ENCODE measurements at regions not wholly inside any gene's neighbourhood (a gene's known extent, or its start where the extent isn't known, plus 50 kb on each side); places are given as distances from the start of the nearest gene placed in this dataset.

GRCh38 chr16:73355981-73356380, 308.1 kb upstream of the ZFHX3 start:
- no peak overlapping the region for H3K27ac ChIP-seq
- H3K36me3 ChIP-seq: no peaks in the 10 kb centered on the region
- H3K4me3 ChIP-seq: no peak overlapping the region
- no peaks in the 10 kb centered on the region for H3K9me3 ChIP-seq
- intact Hi-C loops (cut with DNase I): no loop called here
- TF ChIP-seq POLR2A (IDR thresholded peaks at IDR 0.05) (no peak), POLR2AphosphoS5 (IDR thresholded peaks at IDR 0.05; ENCODE audit: insufficient read depth in 1 of 2, low read depth in 1 of 2) (no peak), CTCF (IDR thresholded peaks at IDR 0.05) (no peak)
- H3K27me3 ChIP-seq: no peaks in the 10 kb centered on the region
- no peak for DNase-seq (ENCODE audit: extremely low spot score in 2 of 2)
- no peaks in the 10 kb centered on the region for H3K4me1 ChIP-seq

- Histone ChIP-seq H3K27me3 (no peaks in the 10 kb centered on the region), H3K9me3 (no peaks in the 10 kb centered on the region), H3K4me1 (no peaks in the 10 kb centered on the region), H3K27ac (no peak overlapping the region), H3K36me3 (no peaks in the 10 kb centered on the region), H3K4me3 (no peak overlapping the region)
- TF ChIP-seq POLR2A (IDR thresholded peaks at IDR 0.05) (no peak), POLR2AphosphoS5 (IDR thresholded peaks at IDR 0.05; ENCODE audit: insufficient read depth in 1 of 2, low read depth in 1 of 2) (no peak), CTCF (IDR thresholded peaks at IDR 0.05) (no peak)
- intact Hi-C loops (cut with DNase I): no loop called here
- DNase-seq (ENCODE audit: extremely low spot score in 2 of 2): no peak
Measured at GRCh38 chr16:73354434-73354833, 306.5 kb upstream of the ZFHX3 start.

DNA sequence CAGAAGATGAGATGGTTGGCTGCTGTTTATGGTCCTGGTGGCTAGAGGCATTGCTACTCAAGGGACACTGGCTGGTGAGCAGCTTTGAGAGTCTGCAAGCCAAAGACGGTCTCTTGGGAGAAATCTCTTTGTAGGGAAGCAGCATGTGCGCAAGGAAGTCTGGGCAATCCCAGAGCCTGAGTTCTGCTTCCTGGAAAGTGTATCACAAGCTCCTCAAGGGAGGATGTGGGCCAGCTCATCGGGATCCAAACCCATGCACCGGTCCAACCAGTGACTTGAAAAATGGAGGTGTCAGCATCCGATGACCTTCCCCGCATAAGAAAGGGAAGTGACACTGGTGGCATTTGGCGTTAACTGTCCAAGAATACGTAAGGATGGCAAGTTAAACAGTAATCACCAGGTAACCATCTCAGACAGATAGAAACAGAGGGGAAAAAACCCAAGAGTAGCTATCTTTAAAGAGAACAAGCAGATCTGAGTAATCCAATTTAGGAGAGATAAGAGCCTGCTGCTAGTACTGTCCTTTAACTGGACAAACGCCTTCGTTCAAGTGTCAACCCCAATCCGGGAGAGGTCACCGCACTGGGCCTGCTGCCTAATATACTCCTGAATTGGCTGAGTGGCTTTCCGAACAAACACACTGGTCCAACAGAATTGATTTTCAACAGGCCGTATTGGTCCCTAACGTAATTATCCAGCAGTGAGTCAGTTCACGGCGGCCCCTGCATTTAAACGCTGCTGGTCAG, 303.0 kb upstream of the ZFHX3 start:
- Histone ChIP-seq H3K27me3 (no peaks in the 10 kb centered on the region), H3K4me1 (no peaks in the 10 kb centered on the region)

DNA sequence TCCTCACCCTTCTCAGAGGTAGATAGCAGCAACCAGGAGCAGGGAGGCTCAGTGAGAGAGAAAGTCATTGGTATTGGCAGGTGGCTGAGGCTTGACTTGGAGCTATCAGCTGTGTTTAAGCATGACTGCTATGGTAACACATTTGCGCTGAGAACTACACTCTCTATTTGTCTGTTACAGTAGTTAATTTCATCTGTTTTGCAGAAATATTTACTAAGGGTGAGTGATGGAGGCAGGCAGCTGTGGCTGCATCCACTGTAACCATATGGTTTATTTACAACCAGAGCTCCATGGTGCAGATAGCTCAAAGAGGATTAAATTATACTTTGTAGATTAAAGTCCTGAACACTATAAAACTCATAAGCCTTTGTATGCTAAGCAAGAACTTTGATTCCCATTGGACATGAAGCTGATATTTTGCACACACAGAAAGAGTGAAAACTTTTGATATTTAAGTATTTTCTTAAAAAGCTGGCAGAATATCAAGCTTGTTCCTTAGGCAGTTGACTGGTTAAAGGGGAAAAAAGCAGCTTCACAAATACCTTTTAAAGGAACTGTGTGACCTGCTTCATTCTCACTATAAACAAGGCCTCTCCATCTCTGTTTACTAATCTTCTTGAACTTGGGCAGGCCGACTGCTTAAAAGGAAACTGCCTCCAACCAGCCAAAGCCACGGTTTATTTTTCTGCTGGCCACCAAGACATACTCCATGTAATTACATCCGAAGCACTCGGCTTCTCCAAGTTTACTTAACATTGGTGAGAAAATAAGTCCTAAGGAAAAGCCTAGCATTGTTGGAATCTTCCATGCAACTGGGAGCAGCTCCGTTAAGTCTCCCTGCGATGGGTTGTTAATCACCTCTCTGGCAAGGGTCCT, 299.8 kb upstream of the ZFHX3 start:
- no peaks in the 10 kb centered on the region for H3K36me3 ChIP-seq
- H3K4me1 ChIP-seq: no peaks in the 10 kb centered on the region
- no peak overlapping the region for H3K4me3 ChIP-seq
- no peaks in the 10 kb centered on the region for H3K9me3 ChIP-seq
- intact Hi-C loops (cut with DNase I): no loop called here
- no peak for DNase-seq (ENCODE audit: extremely low spot score in 2 of 2)
- no peak overlapping the region for H3K27ac ChIP-seq
- TF ChIP-seq POLR2A (IDR thresholded peaks at IDR 0.05) (no peak), POLR2AphosphoS5 (IDR thresholded peaks at IDR 0.05; ENCODE audit: insufficient read depth in 1 of 2, low read depth in 1 of 2) (no peak), CTCF (IDR thresholded peaks at IDR 0.05) (no peak)
- no peaks in the 10 kb centered on the region for H3K27me3 ChIP-seq

More for the DNA sequence above, 303.0 kb upstream of the ZFHX3 start:
- Histone ChIP-seq H3K36me3 (no peaks in the 10 kb centered on the region), H3K9me3 (no peaks in the 10 kb centered on the region), H3K4me3 (no peak overlapping the region), H3K27ac (no peak overlapping the region)
- no peak for DNase-seq (ENCODE audit: extremely low spot score in 2 of 2)
- TF ChIP-seq POLR2AphosphoS5 (IDR thresholded peaks at IDR 0.05; ENCODE audit: insufficient read depth in 1 of 2, low read depth in 1 of 2) (no peak), CTCF (IDR thresholded peaks at IDR 0.05) (no peak), POLR2A (IDR thresholded peaks at IDR 0.05) (no peak)
- intact Hi-C loops (cut with DNase I): no loop called here

DNA sequence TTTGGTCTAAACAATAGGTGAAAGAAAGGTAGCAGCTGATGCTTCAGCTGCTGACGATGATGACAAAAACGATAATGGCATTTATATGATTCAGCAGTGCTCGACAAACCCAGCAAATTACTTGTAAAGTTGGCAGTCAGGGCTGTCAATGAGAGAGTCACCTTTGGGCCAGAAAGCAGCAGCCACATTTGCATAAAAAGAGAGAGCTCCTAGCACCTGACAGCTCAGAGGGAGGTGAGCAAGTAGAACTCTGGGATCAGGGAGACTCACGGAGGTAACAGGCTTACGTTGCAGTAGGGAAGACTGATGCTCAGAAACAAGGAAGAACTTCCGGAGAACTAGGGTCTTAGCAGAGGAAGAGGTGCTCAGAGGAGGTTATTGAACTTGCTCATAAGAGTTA, 291.9 kb upstream of the ZFHX3 start:
- no peaks in the 10 kb centered on the region for H3K27me3 ChIP-seq
- H3K36me3 ChIP-seq: no peaks in the 10 kb centered on the region
- H3K4me1 ChIP-seq: no peaks in the 10 kb centered on the region
- DNase-seq (ENCODE audit: extremely low spot score in 2 of 2): no peak
- H3K4me3 ChIP-seq: no peak overlapping the region
- no peak overlapping the region for H3K27ac ChIP-seq
- intact Hi-C loops (cut with DNase I): no loop called here
- no peaks in the 10 kb centered on the region for H3K9me3 ChIP-seq
- TF ChIP-seq CTCF (IDR thresholded peaks at IDR 0.05): no peak
- TF ChIP-seq POLR2A (IDR thresholded peaks at IDR 0.05): no peak
- TF ChIP-seq POLR2AphosphoS5 (IDR thresholded peaks at IDR 0.05; ENCODE audit: insufficient read depth in 1 of 2, low read depth in 1 of 2): no peak

All from vagina (tissue), 2 donors.